HG03457 (cell line): ENCODE measurements at regions not wholly inside any gene's neighbourhood (a gene's known extent, or its start where the extent isn't known, plus 50 kb on each side); places are given as distances from the start of the nearest gene placed in this dataset.

ENCODE experiments used
- ATAC-seq: cut with Tn5 transposase; IDR thresholded peaks from one replicate; pipeline ENCODE4 v1.9.1; 2021; ENCODE audit warnings: moderate number of reproducible peaks; ENCODE audit not compliant: unreplicated experiment

DNA sequence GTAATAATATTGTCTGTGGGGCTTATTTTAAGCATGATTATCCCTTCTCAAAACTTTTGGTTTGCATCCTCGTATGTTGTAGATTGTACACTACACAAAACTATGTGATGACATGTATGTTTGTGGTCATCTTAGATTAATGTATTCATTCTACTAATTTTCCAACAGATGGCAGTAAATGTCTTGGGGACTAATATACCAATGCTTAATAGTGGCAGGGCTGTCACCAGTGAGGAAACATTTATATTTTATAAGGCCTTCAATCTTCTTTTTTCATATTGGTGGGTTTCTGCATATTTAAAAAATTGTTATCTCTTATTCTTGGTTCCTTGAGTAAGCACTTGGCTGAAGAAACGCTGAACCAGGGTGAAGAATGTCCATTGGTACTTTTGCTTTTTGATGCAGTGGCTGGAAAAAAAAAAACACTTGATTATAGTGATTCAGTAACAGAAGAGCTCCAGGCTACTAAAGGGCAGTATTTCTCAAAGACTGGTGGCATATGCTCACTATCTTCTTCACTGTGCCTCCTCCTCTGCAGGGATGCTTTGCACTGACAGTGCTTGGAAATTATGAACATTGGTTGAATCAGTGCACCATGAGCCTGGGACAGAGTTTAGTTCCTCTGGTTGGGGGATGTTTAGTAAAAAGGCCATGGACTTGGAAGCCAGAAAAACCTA is 530.3 kb downstream of the RASEF start:
- no peak for ATAC-seq

DNA sequence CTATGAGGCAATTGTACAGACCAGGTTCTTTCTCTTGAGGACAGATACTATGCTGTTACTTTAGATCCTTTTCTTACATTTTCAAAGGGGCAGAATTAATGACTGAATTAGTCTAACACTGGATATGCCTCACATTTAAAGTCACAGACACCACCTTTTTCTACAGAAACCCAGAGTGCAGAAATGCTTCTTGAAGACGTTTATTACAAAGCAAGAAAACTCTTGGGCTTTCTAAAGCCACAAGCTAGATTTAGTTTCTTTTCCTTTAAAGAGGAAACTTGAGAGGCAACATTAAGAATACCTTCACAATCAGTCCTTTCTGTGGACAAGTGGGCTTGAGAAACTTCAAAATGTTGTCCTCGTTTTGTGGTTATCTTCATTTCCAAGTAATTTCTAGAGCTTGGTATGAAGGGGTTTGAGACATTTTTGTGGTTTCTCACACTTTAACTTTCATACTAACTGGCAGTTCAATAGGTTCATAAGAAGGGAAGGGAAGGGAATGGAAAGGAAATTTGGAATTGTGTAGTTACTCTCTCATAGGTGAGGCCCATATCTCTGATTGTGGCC is 527.4 kb downstream of the RASEF start:
- no peak for ATAC-seq

DNA sequence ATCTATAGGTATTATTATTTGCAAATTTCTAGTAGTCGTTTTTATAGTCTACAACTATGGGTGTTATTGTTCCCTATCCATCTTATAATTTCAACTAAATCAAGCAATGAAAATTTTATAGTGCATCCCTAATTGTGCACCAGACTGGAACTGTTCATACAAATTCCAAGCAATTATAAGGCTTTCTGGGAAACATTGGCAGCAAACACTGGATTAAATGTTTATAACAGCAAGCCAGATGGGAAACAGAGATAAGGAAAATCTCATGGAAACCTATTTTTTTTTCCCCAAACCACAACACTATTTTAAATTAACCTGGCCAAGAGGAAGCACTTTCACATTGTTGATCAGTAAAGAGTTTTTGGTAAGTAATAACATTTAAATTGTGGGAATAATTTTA is 524.3 kb downstream of the RASEF start:
- no peak for ATAC-seq

DNA sequence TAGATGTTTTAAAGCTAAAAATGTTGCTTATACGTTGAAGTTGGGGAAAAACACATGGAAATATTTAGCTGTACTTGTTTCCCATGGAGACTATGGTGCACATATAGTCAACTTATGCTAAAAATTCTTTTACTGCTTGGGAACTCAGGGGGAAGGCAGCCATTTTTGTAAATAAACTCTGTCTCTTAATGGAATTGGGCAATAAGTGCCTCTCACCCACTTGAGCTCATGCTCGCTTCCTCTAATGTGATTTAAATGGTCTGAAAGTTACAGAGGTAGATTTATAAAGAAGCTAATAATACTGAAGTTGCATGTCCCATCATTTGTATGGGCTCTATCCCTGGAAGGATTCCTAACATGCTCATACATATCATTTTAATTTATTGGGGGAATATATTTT is 523.8 kb downstream of the RASEF start:
- ATAC-seq = no peak

DNA sequence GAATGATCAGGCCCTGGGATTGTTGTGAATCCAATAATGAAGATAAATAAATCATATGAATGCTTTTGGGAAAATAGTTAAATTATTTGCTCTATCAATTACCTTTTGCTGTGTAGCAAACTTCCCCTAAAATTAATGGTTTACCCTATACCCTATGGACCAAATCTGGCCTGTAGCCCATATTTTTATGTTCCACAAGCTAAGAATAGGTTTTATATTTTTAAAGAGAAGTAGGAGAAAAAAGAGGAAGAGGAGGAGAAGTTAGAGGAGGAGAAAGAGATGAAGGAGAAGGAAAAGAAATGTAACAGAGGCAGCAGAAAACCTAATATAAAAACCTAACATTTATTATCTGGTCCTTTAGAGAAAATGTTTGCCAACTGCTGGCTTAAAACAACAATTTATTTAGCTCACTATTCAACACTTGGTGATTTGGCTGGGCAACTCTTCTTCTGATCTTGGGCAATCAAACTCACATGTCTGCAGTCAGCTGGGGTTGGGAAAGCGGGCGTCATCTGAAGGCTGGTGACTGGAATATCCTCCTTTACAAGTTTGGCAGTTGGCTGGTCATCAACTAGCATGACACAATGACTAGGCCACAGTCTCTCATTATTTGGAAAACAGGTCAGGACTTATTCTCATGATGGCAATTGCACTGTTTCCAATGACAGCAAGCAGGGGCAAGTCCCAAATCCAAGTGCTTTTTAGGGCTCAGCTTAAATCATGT is 522.9 kb downstream of the RASEF start:
- ATAC-seq = no peak

DNA sequence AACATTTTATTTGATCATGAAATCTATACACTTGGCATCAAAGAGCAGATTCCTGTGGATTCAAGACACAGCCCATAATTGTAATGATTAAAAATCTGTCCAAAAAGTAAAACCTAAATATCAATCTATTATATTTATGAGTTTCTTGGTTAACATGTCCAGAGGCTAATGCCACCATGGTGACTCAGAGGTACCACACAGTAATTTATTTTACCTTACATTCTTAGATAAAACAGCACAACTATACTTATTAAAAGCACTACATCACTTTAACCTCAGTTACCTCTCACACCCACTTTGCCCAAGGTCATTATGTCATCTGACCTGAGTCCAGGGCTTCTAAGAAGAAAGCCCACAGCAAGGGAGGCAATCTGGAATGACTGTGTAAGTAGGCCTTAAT is 519.2 kb downstream of the RASEF start:
- ATAC-seq = no peak

DNA sequence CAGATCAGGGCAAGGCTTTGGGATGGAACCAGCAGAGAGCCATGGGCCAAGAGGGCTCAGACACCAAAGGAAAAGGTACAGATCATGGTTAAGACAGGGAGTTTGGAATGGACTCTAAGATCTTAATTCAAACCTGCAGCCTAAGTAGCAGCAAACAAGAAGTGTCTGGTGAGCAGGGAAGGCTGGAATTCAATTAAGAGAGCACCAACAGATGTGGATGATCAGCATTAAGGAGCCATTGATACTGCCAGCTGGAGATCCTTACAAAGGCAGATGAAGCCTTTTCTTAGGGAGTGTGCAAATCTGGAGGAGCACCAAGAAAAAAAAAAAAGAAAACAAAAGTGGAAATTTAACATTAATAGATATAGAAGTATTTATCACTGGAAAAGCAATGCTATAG is 516.8 kb downstream of the RASEF start:
- no peak for ATAC-seq

DNA sequence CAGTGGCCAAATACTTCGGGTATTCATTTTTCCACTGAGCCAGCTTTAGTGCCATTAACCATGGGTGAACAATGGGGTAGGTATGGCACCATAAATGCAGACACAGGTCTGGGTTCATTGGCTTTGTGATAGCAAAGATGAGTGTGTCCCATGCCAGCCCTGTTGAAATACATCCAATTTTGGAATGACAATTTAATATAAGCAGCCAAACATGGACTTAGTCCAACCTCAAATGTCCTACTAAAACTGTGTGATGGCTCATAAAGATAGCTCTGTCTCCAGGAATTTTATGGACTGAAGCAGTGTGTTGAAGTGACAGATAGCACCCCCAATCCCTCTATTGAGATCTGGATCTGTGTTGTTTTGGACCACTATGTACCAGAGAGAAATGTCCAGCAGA is 514.9 kb downstream of the RASEF start:
- no peak for ATAC-seq

DNA sequence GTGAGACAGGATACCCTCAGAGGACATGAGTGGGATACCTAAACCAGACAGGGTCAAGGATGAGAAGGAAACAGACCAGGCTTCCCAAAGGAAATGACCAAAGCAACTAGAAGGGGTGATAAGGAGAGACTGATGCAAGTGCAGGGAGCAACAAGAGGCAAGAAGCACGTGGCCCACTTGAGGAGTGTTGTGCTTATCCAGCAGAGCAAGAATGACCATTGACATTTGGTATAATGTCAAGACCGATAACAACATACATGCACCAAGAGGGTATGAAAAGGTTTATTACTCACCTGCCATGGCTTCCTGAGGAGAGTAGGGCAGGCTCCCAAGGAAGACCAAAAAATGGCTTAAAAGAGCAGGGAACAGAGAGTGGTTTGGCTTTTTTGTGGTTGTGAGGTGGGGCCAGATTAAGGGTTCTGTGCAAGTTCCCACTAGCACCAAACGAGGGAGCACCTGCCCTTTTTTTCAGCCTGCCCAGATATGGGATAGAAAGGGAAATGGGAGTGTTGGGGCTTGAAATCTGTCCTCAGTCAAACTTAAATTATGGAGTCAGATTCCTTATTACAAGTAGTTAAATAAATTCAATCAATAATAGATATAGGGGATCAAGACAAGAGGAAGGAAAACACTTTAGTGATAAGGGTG is 513.6 kb downstream of the RASEF start:
- no peak for ATAC-seq

DNA sequence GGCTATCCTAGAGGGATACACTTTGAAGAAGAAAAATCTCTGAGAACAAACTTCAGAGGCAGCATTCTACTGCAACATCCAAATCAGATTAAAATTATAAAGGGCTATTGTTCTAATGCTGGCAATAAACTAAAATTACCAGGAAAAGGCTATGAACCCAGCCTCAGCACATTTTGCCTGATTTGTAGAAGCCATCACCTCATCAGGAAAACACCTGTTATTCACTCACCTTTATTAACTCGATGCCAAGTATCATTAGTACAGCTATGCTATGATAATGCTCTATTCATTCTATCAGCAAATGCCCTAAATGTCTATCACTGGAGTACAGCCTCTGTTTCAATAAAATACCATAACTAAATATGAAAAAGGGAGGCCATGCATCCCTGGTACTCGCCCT is 510.2 kb downstream of the RASEF start:
- ATAC-seq = no peak

DNA sequence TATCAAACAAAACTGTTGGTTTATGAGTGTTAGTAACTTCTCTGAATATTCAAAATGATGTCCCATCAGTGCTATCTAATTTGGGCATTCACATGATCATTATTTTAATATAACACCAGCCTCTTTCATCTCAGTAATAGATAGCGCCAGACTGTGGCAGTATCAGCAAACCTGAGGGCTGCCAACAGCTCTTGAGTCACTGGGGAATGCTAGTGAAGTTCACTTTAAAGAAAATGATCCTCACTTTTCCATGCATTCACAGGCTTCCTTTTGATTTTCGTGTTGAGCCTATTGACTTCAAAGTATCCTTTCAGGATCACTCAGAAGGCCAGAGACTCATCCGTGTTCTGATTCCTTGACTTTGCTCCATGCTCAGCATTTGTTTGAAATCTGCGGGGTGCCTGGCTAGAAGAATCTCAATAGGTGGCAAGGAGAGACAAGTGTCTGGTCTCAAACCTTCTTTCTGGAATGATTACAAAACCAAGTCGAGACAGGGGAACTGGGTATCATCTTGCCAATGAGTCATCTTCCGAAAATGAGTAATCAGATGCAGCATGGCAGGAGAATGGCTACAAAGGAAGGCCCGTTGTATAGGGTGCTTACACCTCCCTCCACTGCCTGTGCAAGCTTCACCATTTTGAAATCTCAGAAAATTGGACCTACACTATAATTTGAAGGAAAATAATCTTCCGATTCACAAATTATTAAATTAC is 509.1 kb downstream of the RASEF start:
- ATAC-seq = no peak

DNA sequence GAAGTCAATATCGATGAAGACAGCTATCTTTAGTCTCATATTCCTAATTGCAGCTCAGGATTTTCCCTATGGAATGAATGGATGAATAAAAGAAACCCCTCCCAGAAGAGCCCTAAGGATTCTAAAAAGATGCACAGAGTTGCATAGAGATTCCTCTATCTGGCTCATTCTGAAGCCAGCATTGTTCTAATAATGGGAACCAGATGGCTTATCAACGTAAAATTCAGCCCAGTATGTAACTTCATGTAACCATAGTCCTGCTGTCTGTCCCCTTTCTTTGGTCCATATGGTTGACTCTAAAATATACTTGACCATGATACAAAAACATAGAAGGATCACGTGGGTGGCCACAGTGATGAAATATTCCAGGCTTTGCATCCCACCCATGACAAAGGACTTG is 508.6 kb downstream of the RASEF start:
- no peak for ATAC-seq

DNA sequence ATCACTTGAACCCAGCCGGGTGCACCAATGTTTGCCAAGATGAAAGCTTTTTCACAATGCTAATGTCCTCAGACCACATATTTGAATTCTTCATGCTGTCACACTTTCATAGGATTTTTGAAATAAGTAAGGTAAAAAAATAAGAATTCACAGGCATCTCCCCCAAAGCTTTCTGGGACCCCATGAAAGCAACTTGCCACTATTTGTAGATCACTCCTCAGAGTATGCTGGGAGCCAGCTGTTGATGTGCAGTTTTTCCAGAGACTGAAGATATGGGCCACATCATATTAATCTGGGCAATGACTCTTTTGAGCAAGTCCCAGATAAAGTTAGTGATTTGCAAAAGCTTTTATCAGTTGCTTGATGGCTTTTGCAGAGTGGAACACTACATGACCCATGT is 507.9 kb downstream of the RASEF start:
- no peak for ATAC-seq

DNA sequence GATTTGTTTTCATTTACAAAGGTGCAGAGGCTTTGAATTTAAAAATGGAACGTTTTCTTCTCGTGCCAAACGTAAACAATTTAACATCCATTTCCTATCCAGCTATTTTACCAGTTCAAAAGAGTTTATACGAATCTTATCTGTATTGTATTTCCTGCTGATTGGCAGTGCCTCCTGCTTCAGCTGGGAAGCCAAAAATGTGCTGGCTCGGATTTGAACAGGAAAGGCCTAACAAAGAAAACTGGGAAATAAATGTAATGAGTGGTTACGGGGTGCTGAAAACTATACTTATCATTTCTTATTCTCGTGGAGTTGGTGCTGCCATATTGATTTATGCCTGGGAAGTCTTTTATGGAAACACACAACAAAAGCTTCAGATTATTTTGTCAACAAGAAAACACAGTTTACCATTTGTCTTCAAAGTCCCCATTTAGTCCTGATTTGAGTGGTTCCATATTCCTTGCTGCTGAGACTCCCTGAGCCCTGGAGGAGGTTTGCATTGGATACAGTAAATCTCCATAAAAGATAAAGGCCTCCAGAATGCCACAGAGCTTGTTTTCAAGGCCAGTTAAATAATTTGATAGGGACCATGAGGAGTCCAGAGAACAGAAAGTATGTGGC is 507.4 kb downstream of the RASEF start:
- ATAC-seq = no peak

DNA sequence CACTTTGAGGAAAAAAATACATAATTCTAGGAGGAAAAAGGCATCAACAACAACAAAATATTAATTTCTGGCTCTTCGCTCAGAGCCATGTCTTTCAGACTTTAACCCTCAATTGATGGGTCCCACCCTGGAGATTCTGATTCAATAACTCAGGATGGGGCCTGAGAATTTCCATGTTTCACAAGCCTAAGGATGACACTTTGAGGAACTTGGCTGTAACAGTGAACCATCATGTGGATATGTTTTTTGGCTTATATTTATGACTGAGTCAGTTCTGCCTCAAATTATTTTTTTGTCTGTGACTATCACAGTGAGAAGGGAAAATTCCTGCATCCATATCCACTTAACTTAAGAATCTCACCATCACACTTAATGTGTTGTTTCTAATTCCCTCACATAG is 504.6 kb downstream of the RASEF start:
- no peak for ATAC-seq

DNA sequence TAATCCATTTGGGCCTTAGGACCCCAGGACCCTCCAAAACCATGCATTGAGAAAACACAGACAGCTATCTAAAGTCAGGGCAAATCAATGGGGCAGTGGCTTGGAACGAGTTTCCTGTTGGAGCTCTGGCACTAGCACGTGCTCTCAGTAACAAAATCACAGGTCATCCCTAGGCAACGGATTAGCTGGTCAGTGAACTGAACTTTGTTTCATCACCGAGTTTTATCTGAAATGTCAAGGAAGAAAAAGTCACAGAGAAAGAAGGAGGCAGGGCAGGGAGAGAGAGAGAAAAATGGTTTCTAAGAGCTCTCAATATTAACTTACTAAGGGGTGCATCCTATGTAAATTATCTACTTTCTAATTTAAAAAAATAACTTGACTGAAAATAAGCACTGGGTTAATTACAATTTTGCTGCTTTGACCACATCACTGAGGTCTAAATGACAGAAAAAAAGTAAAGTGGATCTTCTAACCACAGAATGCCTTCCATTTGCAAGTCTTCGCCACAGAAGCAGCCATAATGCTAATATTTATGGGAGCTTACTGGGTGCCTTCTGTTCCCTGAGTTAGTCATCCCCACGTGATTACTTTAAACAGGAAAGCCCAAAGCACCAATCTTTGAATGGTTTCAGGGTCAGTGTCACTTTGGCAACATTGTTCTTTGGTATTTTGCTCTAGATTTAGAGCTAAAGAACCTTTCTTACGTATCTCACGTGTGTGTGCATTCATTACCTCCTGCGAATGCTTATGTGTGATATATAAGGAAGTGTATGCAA is 503.9 kb downstream of the RASEF start:
- no peak for ATAC-seq

DNA sequence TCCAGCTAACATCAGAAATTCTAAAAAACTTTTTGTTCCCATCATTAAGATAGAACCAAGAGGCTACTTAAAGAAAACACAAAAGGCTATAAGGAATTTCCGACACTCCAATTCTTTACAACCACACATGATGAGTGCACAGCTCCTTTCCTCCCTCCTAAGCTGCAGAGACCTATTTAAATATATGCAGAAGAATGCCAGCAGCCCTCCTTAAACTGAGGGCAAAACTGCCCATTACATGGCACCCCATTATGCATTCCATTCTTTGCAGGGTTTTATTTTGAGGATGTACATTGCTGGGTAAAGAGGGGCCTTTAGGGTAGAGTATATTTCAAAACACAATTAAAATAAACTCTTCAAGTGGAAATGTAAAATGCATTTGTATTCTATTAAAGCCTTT is 502.9 kb downstream of the RASEF start:
- ATAC-seq = no peak

DNA sequence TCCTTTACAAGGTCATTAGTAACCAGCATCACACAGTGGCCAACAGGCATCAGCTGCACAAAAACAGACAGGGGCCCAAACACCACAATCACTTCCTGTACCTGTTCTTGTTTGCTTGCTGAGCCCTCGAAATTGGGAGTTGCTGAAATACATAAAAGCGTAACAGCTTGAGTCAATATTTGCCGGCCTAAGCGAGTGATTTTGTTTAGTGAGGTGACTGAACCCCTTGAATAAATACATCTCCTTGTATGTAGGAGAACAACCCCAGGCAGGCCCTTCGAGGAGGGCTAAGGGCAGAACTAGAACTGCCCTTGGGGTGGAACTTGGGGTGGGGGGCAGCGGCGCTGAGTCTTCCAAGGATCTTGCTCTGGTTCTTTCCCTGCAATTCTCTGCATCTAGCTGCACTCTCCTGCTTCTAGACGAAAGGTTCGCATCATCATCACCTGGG is 502.5 kb downstream of the RASEF start:
- no peak for ATAC-seq

DNA sequence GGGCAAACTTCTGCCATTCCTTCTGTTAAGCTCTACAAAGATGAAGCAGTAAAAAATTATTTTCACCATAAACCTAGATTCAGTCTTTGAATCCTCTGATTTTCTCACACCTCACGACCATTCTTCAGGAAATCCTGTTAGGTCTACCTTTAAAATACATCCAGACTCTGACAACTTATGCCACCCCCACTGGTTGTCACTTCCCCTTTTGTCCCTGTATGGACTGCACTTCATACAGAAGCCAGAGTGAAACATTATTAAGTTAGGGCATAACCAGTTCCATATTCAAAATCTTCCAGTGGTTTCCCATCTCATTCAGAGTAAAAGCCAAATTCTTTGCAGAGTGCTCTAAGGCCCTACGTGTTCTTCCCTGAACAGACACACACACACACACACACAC is 499.8 kb downstream of the RASEF start:
- no peak for ATAC-seq

DNA sequence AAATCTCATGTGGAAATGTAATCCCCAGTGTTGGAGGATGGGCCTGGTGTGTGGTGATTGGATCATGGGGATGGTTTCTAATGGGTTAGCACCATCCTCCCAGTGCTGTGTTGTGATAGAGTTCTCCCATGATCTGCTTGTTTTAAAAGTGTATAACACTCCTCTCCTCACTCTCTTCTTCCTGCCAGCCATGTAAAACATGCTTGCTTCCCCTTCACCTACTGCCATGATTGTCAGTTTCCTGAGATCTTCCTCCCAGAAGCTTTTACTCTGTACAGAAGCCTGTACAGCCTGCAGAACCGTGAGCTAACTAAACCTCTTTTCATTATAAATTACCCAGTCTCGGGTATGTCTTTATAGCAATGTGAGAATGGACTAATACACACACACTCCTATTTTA is 499.1 kb downstream of the RASEF start:
- no peak for ATAC-seq
